SK-N-MC (cell line): ENCODE measurements at regions not wholly inside any gene's neighbourhood (a gene's known extent, or its start where the extent isn't known, plus 50 kb on each side); places are given as distances from the start of the nearest gene placed in this dataset.

Experiments
- EZH2 ChIP-seq: fragments of 200-600 bp; sonication (generic); IDR thresholded peaks from one replicate; pipeline ENCODE4 v1.6.1; 2017; ENCODE audit warnings: antibody characterized with exemption
- FOXP2 ChIP-seq: optimal IDR thresholded peaks from 2 replicates; pipeline ENCODE3; 2011; ENCODE audit warnings: mild to moderate bottlenecking, moderate library complexity; ENCODE audit not compliant: insufficient read depth; ENCODE audit errors: extremely low read length, control extremely low read depth
- POLR2AphosphoS5 ChIP-seq: IDR thresholded peaks from 2 replicates; pipeline ENCODE4 v1.6.1; 2012; ENCODE audit warnings: mild to moderate bottlenecking, low read depth, low read length, borderline replicate concordance

GRCh38 chr4:100836929-100837328 lies 319.1 kb upstream of the EMCN start:
- no peak for TF ChIP-seq EZH2
- no peak for TF ChIP-seq POLR2AphosphoS5
- no peak for TF ChIP-seq FOXP2
